ENCODE measurements at regions not wholly inside any gene's neighbourhood (a gene's known extent, or its start where the extent isn't known, plus 50 kb on each side); places are given as distances from the start of the nearest gene placed in this dataset.

DNA sequence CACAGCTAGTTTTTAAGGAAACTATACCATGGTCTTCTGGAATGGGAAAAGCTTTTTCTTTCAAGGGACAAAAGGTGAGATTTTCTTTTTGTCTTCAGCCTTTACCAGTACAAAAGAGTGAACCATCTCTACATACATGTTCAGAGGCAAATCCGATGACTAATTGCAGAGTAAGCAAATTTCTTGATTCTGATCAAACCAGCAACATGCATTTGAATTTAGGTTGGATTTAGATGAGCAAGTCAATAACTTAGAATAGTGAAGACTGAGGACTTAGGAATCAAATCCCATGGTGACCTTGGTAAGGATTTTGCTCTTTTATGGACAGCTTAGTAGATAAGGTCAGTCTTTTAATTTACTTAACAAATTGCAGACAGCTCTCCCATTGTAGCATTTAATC, 65.9 kb upstream of the BLID start:
- DNase-seq, result no peak
- Histone ChIP-seq H3K27ac (peak overlapping the region in 1 of 2 donors; percentile 42), H3K27me3 (no peaks in the 10 kb centered on the region), H3K4me3 (no peak overlapping the region), H3K9me3 (no peaks in the 10 kb centered on the region), H3K36me3 (ENCODE audit: low read depth, missing control alignments) (no peaks in the 10 kb centered on the region), H3K4me1 (peaks cover 31% of the 10 kb centered on the region)
- intact Hi-C loops (cut with DNase I; ENCODE audit: low total_unique reads), result no loop called here
- 79 to 97% methylated on average over 1 of the region's 1 CpG for WGBS, 2 donors
- TF ChIP-seq CTCF (IDR thresholded peaks at IDR 0.05), result no peak
- TF ChIP-seq POLR2A (IDR thresholded peaks at IDR 0.05), result no peak

DNA sequence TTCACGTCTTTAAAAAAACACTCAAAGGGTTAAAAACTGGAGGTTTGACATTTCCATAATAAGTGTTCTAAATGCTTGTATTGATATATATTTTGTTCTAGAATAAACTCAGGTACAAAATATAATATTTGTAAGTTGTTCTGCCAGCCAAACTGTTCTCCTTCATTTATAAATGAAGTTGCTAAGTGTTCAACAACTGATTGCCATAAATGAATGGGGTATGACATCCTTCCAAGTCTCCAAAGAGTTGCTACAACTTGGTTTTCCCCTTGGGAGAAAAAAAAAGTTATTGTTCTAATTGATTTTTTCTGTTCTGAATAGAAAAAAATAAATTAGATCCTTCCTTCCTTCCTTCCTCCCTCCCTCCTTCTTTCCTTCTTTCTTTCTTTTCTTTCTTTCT, 65.4 kb upstream of the BLID start:
- TF ChIP-seq POLR2A (IDR thresholded peaks at IDR 0.05), result no peak
- TF ChIP-seq CTCF (IDR thresholded peaks at IDR 0.05), result no peak
- Histone ChIP-seq H3K36me3 (ENCODE audit: low read depth, missing control alignments) (no peaks in the 10 kb centered on the region), H3K4me3 (no peak overlapping the region), H3K27me3 (no peaks in the 10 kb centered on the region), H3K9me3 (no peaks in the 10 kb centered on the region), H3K27ac (peak overlapping the region in 1 of 2 donors; percentile 42), H3K4me1 (peaks cover 32% of the 10 kb centered on the region)
- DNase-seq, result no peak
- 48 to 74% methylated on average over 1 of the region's 1 CpG for WGBS, 2 donors
- intact Hi-C loops (cut with DNase I; ENCODE audit: low total_unique reads), result no loop called here

DNA sequence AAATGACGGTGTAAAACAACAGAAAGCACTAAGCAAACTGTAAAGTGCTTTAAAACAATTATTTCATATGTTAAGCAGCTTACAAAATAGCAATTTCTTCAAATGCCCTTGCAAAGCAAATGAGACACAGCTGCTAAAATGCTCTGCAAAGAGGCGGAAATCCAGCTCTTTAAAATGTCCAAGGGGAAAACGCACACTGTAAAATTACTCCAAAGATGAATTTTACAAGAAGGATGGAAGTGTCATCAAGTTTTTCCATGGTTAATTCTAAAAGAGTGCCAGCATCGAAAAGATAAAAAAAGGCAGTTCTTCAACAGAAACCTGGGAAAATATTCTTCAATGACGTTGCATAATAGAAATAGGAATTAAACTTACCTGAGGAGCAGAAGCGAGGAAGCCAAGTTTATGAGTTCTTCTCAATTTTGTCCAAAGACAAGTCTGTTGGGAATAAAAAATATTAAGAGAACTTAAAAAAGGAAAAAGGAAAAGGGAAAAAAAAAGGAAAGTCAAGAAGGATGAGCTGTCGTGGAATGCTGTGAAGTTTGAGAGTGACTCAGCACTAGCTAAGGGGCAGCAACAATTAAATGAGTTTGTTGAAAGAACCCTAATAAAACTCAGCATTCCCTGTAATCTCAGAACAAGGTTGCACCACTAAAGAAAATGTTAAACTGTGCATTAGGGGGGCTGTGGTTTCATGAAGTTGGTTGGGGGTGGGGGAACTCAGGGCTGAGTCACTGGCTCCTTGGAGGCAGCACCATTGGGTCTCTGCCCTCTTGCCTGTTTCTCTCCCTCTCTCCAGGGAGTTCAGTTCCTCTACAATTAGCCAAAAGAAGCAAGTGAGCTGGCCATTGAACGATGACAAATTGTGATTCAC, 64.2 kb upstream of the BLID start:
- intact Hi-C loops (cut with DNase I; ENCODE audit: low total_unique reads), result no loop called here
- Histone ChIP-seq H3K9me3 (no peaks in the 10 kb centered on the region), H3K27ac (peak overlapping the region in 1 of 2 donors; percentile 42), H3K4me1 (peaks cover 32% of the 10 kb centered on the region), H3K36me3 (ENCODE audit: low read depth, missing control alignments) (no peaks in the 10 kb centered on the region), H3K27me3 (no peaks in the 10 kb centered on the region), H3K4me3 (no peak overlapping the region)
- WGBS, 2 donors, result 68 to 80% methylated on average over 8 of the region's 8 CpGs
- TF ChIP-seq CTCF (IDR thresholded peaks at IDR 0.05) (no peak), POLR2A (IDR thresholded peaks at IDR 0.05) (no peak)
- no peak for DNase-seq

DNA sequence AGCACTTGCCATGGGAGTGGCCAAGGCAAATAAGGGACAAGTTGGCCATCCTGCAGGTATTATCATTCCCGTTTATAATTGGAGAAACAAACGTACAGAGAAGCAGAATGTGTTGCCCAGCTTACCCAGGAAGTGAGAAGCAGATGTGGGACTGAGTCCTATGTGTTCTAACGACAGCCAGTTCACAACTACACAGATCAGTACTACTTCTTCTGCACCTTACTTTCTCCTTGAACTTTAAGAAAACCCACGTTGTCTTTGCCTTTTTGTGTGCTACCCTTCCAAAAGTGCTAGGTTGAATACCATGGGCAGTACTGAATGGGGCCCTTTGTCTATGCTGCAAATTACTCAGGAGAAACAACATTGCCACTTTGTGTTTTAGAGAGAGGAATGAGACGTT, 62.8 kb upstream of the BLID start:
- intact Hi-C loops (cut with DNase I; ENCODE audit: low total_unique reads), result no loop called here
- no peaks in the 10 kb centered on the region for H3K9me3 ChIP-seq
- H3K27ac ChIP-seq, result peak overlapping the region; percentile 21 to 23
- TF ChIP-seq CTCF (IDR thresholded peaks at IDR 0.05) (no peak), POLR2A (IDR thresholded peaks at IDR 0.05) (no peak)
- no peak for DNase-seq
- H3K4me1 ChIP-seq, result peaks cover 32% of the 10 kb centered on the region
- WGBS, 2 donors, result 48 to 75% methylated on average over 5 of the region's 5 CpGs
- no peaks in the 10 kb centered on the region for H3K36me3 ChIP-seq (ENCODE audit: low read depth, missing control alignments)
- H3K27me3 ChIP-seq, result no peaks in the 10 kb centered on the region
- H3K4me3 ChIP-seq, result no peak overlapping the region

DNA sequence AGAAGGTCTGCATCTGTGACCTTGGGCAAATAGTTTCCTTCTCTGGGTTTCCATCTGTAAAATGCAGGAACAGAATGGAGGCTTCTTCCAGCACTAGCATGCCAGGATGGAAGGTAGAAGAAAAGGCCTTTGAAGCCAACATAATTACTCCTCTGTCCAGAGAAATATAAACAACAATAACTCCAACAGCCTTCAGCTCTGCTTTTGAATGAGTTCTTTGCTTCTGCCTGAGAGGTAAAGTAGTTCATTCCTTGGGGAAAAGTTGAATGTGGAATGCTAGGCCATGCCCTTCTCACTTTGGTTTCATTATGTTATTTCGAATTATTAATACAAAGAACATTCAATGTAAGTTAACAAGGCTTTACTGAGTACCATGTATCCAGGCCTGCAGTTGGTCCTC, 61.2 kb upstream of the BLID start:
- H3K4me3 ChIP-seq, result no peak overlapping the region
- TF ChIP-seq CTCF (IDR thresholded peaks at IDR 0.05) (no peak), POLR2A (IDR thresholded peaks at IDR 0.05) (no peak)
- intact Hi-C loops (cut with DNase I; ENCODE audit: low total_unique reads), result no loop called here
- WGBS, 2 donors, result 41 to 49% methylated on average over 1 of the region's 1 CpG
- no peaks in the 10 kb centered on the region for H3K36me3 ChIP-seq (ENCODE audit: low read depth, missing control alignments)
- H3K27ac ChIP-seq, result no peak overlapping the region
- H3K27me3 ChIP-seq, result no peaks in the 10 kb centered on the region
- peaks cover 32% of the 10 kb centered on the region for H3K4me1 ChIP-seq
- DNase-seq, result no peak
- H3K9me3 ChIP-seq, result no peaks in the 10 kb centered on the region

All from testis (tissue), 2 donors.